GM18868 (cell line): ENCODE measurements at regions not wholly inside any gene's neighbourhood (a gene's known extent, or its start where the extent isn't known, plus 50 kb on each side); places are given as distances from the start of the nearest gene placed in this dataset.
"Not testable (repeated sequence)": the region's sequence is repeated elsewhere in the genome, so short reads cannot be mapped to it uniquely, and the experiment has no call there.

ENCODE experiments used
- ATAC-seq: cut with Tn5 transposase; IDR thresholded peaks from one replicate; pipeline ENCODE4 v1.9.1; 2021; ENCODE audit warnings: mild to moderate bottlenecking, moderate library complexity; ENCODE audit not compliant: unreplicated experiment

- not testable (repeated sequence) for ATAC-seq
Measured at GRCh38 chr5:122515210-122515609, 203.2 kb downstream of the SNCAIP start.

GRCh38 chr5:122515709-122516431 lies 203.8 kb downstream of the SNCAIP start:
- peak; percentile 94 for ATAC-seq

GRCh38 chr5:122516432-122516743 lies 204.4 kb downstream of the SNCAIP start:
- ATAC-seq: peak; percentile 8

GRCh38 chr5:122517091-122517490 lies 205.1 kb downstream of the SNCAIP start:
- ATAC-seq: no peak

GRCh38 chr5:122523776-122524175 lies 211.7 kb downstream of the SNCAIP start:
- no peak for ATAC-seq

GRCh38 chr5:122527547-122527946 lies 215.5 kb downstream of the SNCAIP start:
- no peak for ATAC-seq

- ATAC-seq: no peak
Measured at GRCh38 chr5:122532035-122532434, 220.0 kb downstream of the SNCAIP start.

- ATAC-seq: no peak
Measured at GRCh38 chr5:122533825-122534224, 221.8 kb downstream of the SNCAIP start.

GRCh38 chr5:122534829-122535228 lies 222.8 kb downstream of the SNCAIP start:
- no peak for ATAC-seq

GRCh38 chr5:122541388-122541787 lies 229.4 kb downstream of the SNCAIP start:
- ATAC-seq: no peak

GRCh38 chr5:122545986-122546385 lies 228.9 kb upstream of the SNX2 start:
- no peak for ATAC-seq

GRCh38 chr5:122547219-122547618 lies 227.7 kb upstream of the SNX2 start:
- ATAC-seq: no peak

- ATAC-seq: no peak
Measured at GRCh38 chr5:122547669-122548068, 227.2 kb upstream of the SNX2 start.

GRCh38 chr5:122559676-122560075 lies 215.2 kb upstream of the SNX2 start:
- no peak for ATAC-seq

- ATAC-seq: no peak
Measured at GRCh38 chr5:122561209-122561608, 213.7 kb upstream of the SNX2 start.

GRCh38 chr5:122565331-122565730 lies 209.5 kb upstream of the SNX2 start:
- ATAC-seq: no peak

- ATAC-seq: no peak
Measured at GRCh38 chr5:122576256-122577016, 198.4 kb upstream of the SNX2 start.

- ATAC-seq: no peak
Measured at GRCh38 chr5:122581629-122582028, 193.3 kb upstream of the SNX2 start.

- ATAC-seq: no peak
Measured at GRCh38 chr5:122584411-122585300, 190.2 kb upstream of the SNX2 start.

GRCh38 chr5:122585371-122585770 lies 189.5 kb upstream of the SNX2 start:
- ATAC-seq: no peak

- no peak for ATAC-seq
Measured at GRCh38 chr5:122586351-122586750, 188.5 kb upstream of the SNX2 start.

GRCh38 chr5:122591828-122592227 lies 183.1 kb upstream of the SNX2 start:
- ATAC-seq: no peak
